HCT116 (cell line): ENCODE measurements at regions not wholly inside any gene's neighbourhood (a gene's known extent, or its start where the extent isn't known, plus 50 kb on each side); places are given as distances from the start of the nearest gene placed in this dataset.

Experiments used
- ATAC-seq: fragments of 200-7000 bp; cut with Tn5 transposase; 2 replicates; pipeline ENCODE4 v1.9.1; 2020; ENCODE audit warnings: mild to moderate bottlenecking, moderate library complexity
- BruUV-seq: library from RNA; stranded (reverse); fragments of 400-500 nt; replicated peaks from 2 replicates; lab custom pipeline; 2021; lab: Mats Ljungman, UMichigan
- CTCF ChIA-PET: fragments of 300-600 bp; sonication (Branson Sonifier 250); formaldehyde crosslinking; loops from one replicate; lab custom pipeline; 2021; ENCODE audit warnings: antibody characterized with exemption; lab: Charles Lee
- POLR2A ChIA-PET: fragments of 300-600, 350-600 bp; sonication (Branson Sonifier 250); formaldehyde crosslinking; loops from one replicate; lab custom pipeline; 2021; ENCODE audit warnings: antibody characterized with exemption; lab: Charles Lee
- RAD21 ChIA-PET, 2 experiments: fragments of 300-600 bp; sonication (Branson Sonifier 250); formaldehyde crosslinking; loops; one replicate each; lab custom pipeline; 2023; ENCODE audit warnings: low total read pairs in 2 of 2; ENCODE audit not compliant: uncharacterized antibody in 2 of 2, unreplicated experiment in 2 of 2, low non-redundant PET in 1 of 2; lab: Charles Lee
- DNase-seq: peaks from one replicate; pipeline ENCODE4 v3.0.0-alpha.2; 2010; ENCODE audit warnings: low read depth, low spot score
- H2AFZ ChIP-seq: fragments of 200-600 bp; shearing (Covaris generic), sonication (generic); 2 replicates; pipeline ENCODE4 v1.6.1; 2017; ENCODE audit warnings: low read depth, mixed run types, mixed read lengths, antibody characterized with exemption, low read length; ENCODE audit not compliant: poor library complexity, severe bottlenecking
- H3K27ac ChIP-seq: 2 replicates; pipeline ENCODE4 v1.5.1; 2012; ENCODE audit warnings: low read depth, low read length
- H3K27me3 ChIP-seq: fragments of 200-600 bp; sonication (generic); 2 replicates; pipeline ENCODE4 v1.6.1; 2016; ENCODE audit warnings: mixed run types, low read length, mixed read lengths; ENCODE audit not compliant: insufficient read depth
- H3K36me3 ChIP-seq, 2 experiments: fragments of 200-500 bp in 1 of 2; fragments of 200-600 bp in 1 of 2; sonication (Bioruptor generic) in 1 of 2; sonication (generic) in 1 of 2; 2 replicates each; pipeline versions ENCODE4 v1.5.1 to v1.6.1; 2014 to 2016; ENCODE audit warnings: low read length in 2 of 2, inconsistent platforms in 1 of 2, mixed read lengths in 1 of 2, mixed run types in 1 of 2; ENCODE audit not compliant: insufficient read depth in 2 of 2, control insufficient read depth in 1 of 2
- H3K4me1 ChIP-seq, 2 experiments: fragments of 200-600 bp in 1 of 2; sonication (generic) in 1 of 2; 2 replicates each; pipeline versions ENCODE4 v1.5.1 to v1.6.1; 2012 to 2017; ENCODE audit warnings: low read length in 2 of 2, inconsistent platforms in 1 of 2, mild to moderate bottlenecking in 1 of 2, mixed read lengths in 1 of 2, mixed run types in 1 of 2, moderate library complexity in 1 of 2; ENCODE audit not compliant: insufficient read depth in 2 of 2, control insufficient read depth in 1 of 2
- H3K4me2 ChIP-seq: fragments of 200-600 bp; sonication (generic); 2 replicates; pipeline ENCODE4 v1.6.1; 2017; ENCODE audit warnings: mixed run types, low read length, mixed read lengths
- H3K4me3 ChIP-seq, 2 experiments: fragments of 200-600 bp in 1 of 2; sonication (generic) in 1 of 2; replicated peaks in 1 of 2; 2 replicates each; pipeline ENCODE4 v1.5.1; 2011 to 2016; ENCODE audit warnings: low read length in 2 of 2, control low read depth in 1 of 2, low read depth in 1 of 2, mild to moderate bottlenecking in 1 of 2, mixed read lengths in 1 of 2, mixed run types in 1 of 2
- H3K79me2 ChIP-seq: fragments of 200-600 bp; sonication (generic); 2 replicates; pipeline ENCODE4 v1.6.1; 2017; ENCODE audit warnings: mild to moderate bottlenecking, mixed run types, low read length, moderate library complexity, mixed read lengths; ENCODE audit not compliant: insufficient read depth
- H3K9ac ChIP-seq: fragments of 200-600 bp; sonication (generic); 2 replicates; pipeline ENCODE4 v1.6.1; 2016; ENCODE audit warnings: low read length, mixed read lengths
- H3K9me2 ChIP-seq: fragments of 200-600 bp; sonication (generic), shearing (Covaris generic); 2 replicates; pipeline ENCODE4 v1.6.1; 2017; ENCODE audit warnings: mixed run types, mild to moderate bottlenecking, moderate library complexity; ENCODE audit not compliant: insufficient read depth
- H3K9me3 ChIP-seq, 2 experiments: fragments of 200-500 bp in 1 of 2; fragments of 200-600 bp in 1 of 2; sonication (Bioruptor generic) in 1 of 2; sonication (generic) in 1 of 2; 2 replicates each; pipeline ENCODE4 v1.6.1; 2014 to 2017; ENCODE audit warnings: low read length in 2 of 2, mixed read lengths in 2 of 2, inconsistent platforms in 1 of 2, low read depth in 1 of 2, mild to moderate bottlenecking in 1 of 2, mixed run types in 1 of 2, moderate library complexity in 1 of 2; ENCODE audit not compliant: control insufficient read depth in 1 of 2, insufficient read depth in 1 of 2
- H4K20me1 ChIP-seq: fragments of 200-600 bp; sonication (generic), shearing (Covaris generic); 2 replicates; pipeline ENCODE4 v1.6.1; 2017; ENCODE audit warnings: mixed run types, mild to moderate bottlenecking, moderate library complexity; ENCODE audit not compliant: insufficient read depth
- EGR1 ChIP-seq: IDR thresholded peaks from 2 replicates; pipeline ENCODE4 v1.6.1; 2012; ENCODE audit warnings: low read depth
- TCF7L2 ChIP-seq: IDR thresholded peaks from 2 replicates; pipeline ENCODE4 v1.7.0; 2011; ENCODE audit warnings: borderline replicate concordance, inconsistent platforms; ENCODE audit not compliant: insufficient read depth, insufficient read length; ENCODE audit errors: extremely low read depth
- ZNF274 ChIP-seq: fragments of 200-500 bp; sonication (Bioruptor generic); IDR thresholded peaks from 2 replicates; pipeline ENCODE4 v1.6.1; 2014; ENCODE audit warnings: mild to moderate bottlenecking, low read depth, low read length, inconsistent platforms
- intact Hi-C: fragments of 100-400 bp; cut with micrococcal nuclease; formaldehyde crosslinking; loops from 2 replicates; pipeline ENCODE4 v1.10.0; 2022
- TF ChIP-seq, protein P1 (sequence below): IDR thresholded peaks from 2 replicates; pipeline ENCODE4 v1.6.1; 2012; ENCODE audit warnings: low read depth

DNA sequence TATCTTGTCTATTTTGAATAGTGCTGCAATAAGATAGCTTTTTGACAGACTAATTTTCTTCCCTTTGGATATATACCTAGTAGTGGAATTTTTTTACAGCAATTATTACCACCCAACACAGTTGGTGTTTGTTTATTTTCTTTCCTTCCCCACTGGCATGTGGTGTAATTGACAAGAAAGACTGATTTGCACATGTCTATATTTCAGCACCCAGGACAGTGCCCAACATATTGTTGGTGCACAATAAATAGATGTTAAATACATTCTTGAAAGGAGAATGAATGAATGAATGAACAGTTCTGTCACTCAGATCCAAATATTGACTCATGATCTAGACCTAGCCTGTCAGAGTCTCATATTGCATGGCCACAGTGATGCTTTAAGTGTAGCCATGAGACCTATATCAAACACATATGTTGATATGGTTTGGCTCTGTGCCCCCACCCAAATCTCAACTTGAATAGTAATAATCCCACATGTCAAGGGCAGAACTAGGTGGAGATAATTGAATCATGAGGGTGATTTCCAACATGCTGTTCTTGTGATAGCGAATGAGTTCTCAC lies 538.2 kb downstream of the NYAP2 start:
- no peaks in the 10 kb centered on the region for H3K36me3 ChIP-seq
- TF ChIP-seq, protein P1, sequence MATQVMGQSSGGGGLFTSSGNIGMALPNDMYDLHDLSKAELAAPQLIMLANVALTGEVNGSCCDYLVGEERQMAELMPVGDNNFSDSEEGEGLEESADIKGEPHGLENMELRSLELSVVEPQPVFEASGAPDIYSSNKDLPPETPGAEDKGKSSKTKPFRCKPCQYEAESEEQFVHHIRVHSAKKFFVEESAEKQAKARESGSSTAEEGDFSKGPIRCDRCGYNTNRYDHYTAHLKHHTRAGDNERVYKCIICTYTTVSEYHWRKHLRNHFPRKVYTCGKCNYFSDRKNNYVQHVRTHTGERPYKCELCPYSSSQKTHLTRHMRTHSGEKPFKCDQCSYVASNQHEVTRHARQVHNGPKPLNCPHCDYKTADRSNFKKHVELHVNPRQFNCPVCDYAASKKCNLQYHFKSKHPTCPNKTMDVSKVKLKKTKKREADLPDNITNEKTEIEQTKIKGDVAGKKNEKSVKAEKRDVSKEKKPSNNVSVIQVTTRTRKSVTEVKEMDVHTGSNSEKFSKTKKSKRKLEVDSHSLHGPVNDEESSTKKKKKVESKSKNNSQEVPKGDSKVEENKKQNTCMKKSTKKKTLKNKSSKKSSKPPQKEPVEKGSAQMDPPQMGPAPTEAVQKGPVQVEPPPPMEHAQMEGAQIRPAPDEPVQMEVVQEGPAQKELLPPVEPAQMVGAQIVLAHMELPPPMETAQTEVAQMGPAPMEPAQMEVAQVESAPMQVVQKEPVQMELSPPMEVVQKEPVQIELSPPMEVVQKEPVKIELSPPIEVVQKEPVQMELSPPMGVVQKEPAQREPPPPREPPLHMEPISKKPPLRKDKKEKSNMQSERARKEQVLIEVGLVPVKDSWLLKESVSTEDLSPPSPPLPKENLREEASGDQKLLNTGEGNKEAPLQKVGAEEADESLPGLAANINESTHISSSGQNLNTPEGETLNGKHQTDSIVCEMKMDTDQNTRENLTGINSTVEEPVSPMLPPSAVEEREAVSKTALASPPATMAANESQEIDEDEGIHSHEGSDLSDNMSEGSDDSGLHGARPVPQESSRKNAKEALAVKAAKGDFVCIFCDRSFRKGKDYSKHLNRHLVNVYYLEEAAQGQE = peak; percentile 71
- TF ChIP-seq EGR1 (no peak), ZNF274 (no peak), TCF7L2 (no peak)
- H3K79me2 ChIP-seq = no peaks in the 10 kb centered on the region
- no peak overlapping the region for H3K4me3 ChIP-seq
- intact Hi-C loops = no loop called here
- H2AFZ ChIP-seq = no peak overlapping the region
- no peaks in the 10 kb centered on the region for H3K9me2 ChIP-seq
- no peak overlapping the region for H3K4me2 ChIP-seq
- ChIA-PET RAD21 (no interaction called here), POLR2A (no interaction called here), CTCF (no interaction called here)
- H3K9me3 ChIP-seq = no peaks in the 10 kb centered on the region
- H3K9ac ChIP-seq = no peak overlapping the region
- no TSS peak for BruUV-seq
- H3K27ac ChIP-seq = no peak overlapping the region
- ATAC-seq = no peak
- no peaks in the 10 kb centered on the region for H4K20me1 ChIP-seq
- no peaks in the 10 kb centered on the region for H3K27me3 ChIP-seq
- peaks cover 0 to 4% of the 10 kb centered on the region in 2 experiments; a peak in 1 of 4 replicates for H3K4me1 ChIP-seq
- no peak for DNase-seq
